Right hindlimb (tissue), 1 donor: ENCODE measurements at regions not wholly inside any gene's neighbourhood (a gene's known extent, or its start where the extent isn't known, plus 50 kb on each side); places are given as distances from the start of the nearest gene placed in this dataset.
"Not testable (repeated sequence)": the region's sequence is repeated elsewhere in the genome, so short reads cannot be mapped to it uniquely, and the experiment has no call there.

Source experiments
- DNase-seq: peaks from one replicate; pipeline ENCODE4 v3.0.0-alpha.2; 2018

DNA sequence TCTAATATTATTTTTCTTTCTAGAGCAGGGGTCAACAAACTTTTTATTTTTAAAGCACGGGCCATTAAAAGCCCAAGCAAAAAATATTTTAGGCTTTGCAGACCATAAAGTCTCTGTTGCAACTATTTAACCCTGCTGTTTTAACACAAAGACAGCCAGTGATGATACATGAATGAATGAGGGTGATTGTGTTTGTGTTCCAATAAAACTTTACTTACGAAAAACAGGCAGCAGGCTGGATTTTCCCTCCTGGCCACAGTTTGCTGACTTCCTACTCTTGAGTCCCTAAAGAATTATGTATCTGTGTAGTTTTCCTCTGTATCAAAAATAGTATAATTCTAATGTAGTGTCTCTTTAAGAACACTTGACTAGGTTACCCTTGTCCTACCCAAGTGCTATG is 402.0 kb downstream of the ADCYAP1 start:
- DNase-seq, result no peak

GRCh38 chr18:1308686-1309085 is 404.0 kb downstream of the ADCYAP1 start:
- DNase-seq, result no peak

DNA sequence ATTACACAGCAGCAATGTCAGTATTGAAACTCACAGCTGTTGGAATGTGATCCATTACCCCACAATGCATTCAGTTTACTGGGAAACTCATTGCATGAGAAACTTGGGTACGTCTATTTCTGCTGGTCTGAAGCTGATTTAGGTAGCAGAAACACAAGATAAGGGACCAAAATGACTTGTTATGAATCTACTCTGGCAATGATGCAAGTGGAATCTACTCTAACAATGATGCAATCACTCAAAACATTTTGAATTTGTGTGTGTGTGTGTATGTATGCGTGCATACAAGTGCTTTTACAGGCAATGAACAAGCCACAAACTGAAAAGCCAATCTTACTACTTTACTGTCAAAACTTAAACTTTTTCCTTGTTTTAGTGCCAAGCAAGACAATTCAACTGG is 406.7 kb downstream of the ADCYAP1 start:
- DNase-seq, result no peak

GRCh38 chr18:1335345-1335744 is 430.7 kb downstream of the ADCYAP1 start:
- DNase-seq, result not testable (repeated sequence)

DNA sequence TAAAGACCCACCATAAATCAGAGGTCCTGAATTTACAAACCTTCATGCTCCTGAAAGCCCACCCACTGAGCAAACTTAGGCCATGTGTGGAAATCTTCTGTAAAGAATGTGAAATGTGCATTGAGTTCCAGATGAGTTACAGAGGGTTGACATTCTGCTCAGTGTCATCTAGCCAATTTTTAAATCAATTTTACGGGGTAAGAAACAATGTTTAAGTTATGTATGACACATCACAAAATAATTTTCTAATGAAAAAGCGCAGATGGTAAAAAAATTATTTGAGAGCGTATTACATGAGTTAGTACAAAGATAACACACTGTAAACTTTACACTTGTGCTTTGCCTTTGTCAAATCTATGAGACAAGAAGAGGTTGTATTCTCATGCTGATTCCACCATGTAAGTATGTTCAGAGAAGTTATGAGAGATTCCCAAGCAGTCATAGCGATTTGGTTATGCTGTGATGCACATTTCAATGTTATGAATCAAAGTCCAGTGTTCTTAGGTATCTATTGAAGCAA is 446.3 kb downstream of the ADCYAP1 start:
- no peak for DNase-seq

GRCh38 chr18:1353025-1353424 is 448.4 kb downstream of the ADCYAP1 start:
- no peak for DNase-seq

GRCh38 chr18:1357724-1358123 is 453.1 kb downstream of the ADCYAP1 start:
- DNase-seq, result no peak

DNA sequence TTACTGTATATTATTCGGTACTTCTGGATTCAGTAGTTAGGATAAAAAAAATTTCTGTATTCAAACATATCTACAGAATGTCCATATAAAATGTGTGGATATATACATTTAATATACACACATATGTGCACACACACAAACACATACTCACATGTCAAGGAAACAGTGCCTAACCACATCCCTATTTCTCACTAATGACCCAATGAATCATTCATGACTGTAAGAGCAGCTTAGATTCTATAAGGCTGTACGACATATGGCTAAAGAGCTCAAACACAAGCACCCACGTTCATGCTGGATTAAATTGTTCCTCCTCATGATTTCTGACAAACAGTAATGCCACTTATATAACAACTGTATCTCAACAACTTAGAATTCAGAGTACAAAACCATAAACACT is 457.3 kb downstream of the ADCYAP1 start:
- no peak for DNase-seq

DNA sequence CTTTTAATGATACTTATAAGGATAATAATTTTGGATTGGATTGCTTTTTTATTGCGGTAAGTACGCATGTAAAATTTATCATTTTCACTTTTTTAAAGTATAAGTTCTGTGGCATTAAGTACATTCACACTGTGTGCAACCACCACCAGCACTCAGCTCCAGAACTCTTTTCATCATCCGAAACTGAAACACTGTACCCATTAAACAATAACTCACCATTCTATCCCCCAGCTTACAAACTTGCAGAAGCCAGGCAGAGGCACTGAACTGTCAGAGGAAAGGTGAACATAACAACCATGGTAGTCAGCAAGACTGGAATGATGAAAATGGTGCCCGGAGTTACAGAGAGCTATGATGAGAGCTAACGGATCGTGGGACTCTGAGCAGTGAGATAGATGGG is 465.9 kb downstream of the ADCYAP1 start:
- no peak for DNase-seq

DNA sequence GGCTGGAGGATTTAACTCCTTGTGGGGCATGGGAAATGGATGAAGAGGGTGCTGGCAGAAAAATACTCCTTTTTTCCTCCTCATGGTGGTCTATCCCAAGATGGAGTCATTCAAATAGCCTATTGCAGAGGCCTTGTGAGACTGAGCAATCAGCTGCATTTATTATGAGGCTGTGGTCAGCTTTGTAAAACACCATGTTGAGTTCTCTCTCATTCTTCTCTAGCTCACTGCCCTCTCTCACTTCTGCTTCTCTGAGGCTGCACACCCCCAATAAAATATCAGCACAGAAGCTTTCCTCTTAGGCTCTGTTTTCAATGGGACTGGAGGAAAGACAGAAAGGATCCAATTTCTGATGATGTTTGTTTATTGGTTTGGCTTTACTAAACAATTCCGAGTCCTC is 467.1 kb downstream of the ADCYAP1 start:
- no peak for DNase-seq

DNA sequence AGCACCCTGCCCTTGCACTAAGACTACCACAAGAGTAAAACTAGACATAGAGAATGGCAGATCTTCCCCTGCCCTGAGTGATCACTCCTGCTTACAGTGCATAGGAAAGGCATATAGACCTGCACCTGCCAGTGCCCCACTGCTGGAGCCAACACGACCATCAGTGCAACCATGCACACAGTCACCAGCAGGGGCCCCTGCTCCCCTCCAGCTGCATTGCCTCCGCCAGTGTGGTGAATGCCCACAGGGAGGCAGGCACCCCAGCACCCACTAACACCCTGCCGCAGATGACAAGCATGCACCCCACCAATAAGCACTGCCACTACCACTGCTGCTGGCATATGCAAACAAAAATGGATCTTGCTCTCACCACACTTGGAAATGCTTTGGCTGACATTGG is 478.8 kb downstream of the ADCYAP1 start:
- no peak for DNase-seq

DNA sequence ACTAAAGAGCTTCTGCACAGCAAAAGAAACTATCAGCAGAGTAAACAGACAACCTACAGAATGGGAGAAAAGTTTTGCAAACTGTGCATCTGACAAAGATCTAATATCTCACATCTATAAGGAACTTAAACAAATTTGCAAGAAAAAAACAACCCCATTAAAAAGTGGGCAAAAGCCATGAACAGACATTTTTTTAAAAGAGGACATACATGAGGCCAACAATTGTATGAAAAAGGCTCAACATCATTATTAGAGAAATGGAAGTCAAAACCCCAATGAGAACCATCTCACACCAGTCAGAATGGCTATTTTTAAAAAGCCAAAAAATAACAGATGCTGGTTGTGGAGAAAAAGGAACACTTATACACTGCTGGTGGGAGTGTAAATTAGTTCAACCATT is 483.8 kb downstream of the ADCYAP1 start:
- not testable (repeated sequence) for DNase-seq

DNA sequence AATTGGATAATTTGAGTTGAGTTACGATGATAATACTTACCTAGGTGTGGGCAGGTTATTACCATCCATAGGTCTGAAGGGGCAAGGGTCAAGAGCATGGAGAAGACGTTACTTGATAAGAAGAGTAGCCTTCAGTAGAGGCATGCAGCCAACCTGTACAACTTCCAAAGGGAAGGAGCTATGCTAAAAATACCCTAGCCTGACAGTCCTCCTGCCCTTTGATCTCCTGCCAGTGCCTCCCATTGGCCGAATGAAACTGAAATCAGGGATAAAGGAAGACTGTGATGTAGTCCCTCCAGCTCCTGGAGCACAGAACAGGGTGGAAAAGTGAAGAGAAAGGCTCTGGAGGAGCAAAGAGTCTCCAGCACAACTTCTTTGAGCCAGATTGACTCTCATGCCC is 487.4 kb downstream of the ADCYAP1 start:
- no peak for DNase-seq

GRCh38 chr18:1392865-1393734 is 488.4 kb downstream of the ADCYAP1 start:
- no peak for DNase-seq

GRCh38 chr18:1393929-1394328 is 489.3 kb downstream of the ADCYAP1 start:
- no peak for DNase-seq

DNA sequence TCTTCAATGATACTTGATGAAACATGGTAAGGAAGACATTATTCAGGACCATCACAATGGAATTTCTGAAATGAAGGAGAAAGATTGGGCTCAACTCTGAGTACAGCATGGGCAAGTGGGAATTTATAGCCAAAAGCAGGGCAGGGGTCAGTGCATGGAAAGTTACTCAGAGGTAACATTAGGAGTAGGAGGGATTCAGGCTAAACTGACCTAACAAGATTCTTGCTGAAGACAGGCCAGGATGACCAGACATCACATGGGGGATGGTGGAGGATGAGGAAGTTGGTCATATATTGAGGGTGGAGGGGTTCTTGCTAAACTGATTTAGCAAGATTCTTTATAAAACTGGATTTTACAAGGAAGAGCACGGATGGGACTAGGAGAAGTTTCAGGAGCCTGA is 489.8 kb downstream of the ADCYAP1 start:
- DNase-seq, result no peak

GRCh38 chr18:1394966-1395365 is 490.3 kb downstream of the ADCYAP1 start:
- DNase-seq, result no peak

- no peak for DNase-seq
These were observed 503.7 kb downstream of the ADCYAP1 start for GRCh38 chr18:1408376-1408775.

DNA sequence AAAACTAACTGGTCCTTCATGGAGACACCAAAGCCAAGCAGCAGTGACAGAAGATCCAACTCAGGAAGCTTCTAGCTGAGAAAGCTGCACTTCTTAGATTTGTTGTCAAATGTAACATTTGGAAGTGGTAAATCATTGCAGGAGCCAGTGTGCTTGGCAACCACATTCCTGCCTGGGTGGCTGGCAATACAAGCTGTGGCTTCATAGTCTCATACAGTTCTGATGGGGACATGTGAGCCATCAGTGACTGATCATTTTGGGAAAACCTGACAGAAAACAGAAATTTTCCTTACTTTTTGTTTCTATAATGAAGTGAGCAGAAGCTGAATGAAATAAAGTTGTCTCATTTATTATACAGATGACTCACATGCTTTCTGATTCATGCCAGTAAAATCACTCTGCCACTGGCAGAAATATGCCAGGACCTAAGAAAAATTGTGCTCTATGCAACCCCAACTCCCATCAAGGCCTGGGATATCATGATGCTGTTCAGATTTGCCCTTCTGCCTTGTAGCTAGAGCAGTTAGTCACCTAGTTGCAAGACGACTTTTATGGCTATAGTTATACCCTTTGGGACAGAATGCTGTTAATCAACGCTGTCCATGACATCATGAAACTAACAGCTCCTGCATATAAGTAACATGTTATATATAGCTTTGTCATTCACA is 508.1 kb downstream of the ADCYAP1 start:
- DNase-seq, result peak; percentile 19

GRCh38 chr18:1413323-1413675 is 508.6 kb downstream of the ADCYAP1 start:
- DNase-seq, result no peak

DNA sequence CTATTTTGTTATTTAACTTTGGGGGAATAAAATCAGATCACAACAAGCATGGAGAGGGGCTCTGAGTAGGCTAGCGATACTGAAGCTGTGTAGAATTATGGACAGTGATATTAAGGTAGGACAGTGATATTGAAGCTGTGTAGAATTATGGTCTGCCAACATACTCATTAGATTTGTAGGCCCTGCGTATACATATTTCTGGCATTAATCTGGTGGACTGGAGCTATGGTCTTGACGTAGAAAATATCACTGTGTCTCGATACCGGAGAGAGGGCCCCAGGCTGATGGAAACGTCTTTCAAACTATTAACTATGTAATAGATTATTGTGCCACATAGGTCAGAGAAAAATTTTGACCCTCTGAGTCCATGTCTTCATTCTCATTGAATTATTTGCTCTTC is 511.4 kb downstream of the ADCYAP1 start:
- DNase-seq, result no peak

DNA sequence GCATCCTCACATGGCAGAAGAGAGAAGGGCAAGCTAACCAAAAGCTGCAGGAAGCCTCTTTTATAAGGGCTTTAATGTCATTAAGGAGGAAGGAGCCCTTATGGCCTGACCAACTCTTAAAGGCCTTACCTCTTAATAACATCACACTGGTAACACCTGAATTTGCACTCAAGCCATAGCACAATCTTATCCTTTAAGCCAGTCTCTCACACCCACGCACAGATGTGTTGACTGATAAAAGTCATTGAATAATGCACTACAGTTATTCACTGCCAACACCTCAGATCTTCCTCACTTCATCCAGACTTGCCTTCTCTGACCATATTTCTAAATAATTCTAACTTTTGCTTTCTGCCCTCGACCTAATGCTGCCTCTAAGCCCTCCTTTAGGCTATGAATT is 516.8 kb downstream of the ADCYAP1 start:
- no peak for DNase-seq

DNA sequence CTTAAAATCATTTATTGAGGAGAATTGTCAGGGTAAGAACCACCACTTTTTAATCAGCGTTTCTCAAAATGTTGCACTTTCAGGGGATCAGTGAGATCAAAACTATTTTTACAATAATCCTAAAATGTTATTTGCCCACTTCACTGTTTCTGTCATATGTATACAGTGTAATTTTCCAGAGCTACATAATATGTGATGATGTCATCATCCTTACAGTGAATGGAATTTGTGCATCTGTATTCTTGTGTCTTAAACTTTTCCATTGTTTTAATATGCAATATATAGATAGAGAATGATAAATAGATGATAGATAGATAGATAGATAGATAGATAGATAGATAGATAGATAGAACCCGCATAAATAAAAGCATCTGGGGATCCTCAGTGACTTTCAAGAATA is 518.0 kb downstream of the ADCYAP1 start:
- DNase-seq, result no peak

GRCh38 chr18:1425679-1426078 is 521.0 kb downstream of the ADCYAP1 start:
- DNase-seq, result no peak
